GM12865 (cell line): ENCODE measurements at regions not wholly inside any gene's neighbourhood (a gene's known extent, or its start where the extent isn't known, plus 50 kb on each side); places are given as distances from the start of the nearest gene placed in this dataset.

ENCODE experiments used
- DNase-seq: peaks from one replicate; pipeline ENCODE4 v3.0.0; 2010; ENCODE audit warnings: low read depth
- H3K4me3 ChIP-seq: 2 replicates; pipeline ENCODE4 v1.5.1; 2011; ENCODE audit warnings: mild to moderate bottlenecking, low read depth, low read length, control low read depth
- CTCF ChIP-seq: IDR thresholded peaks from 2 replicates; pipeline ENCODE4 v1.5.1; 2011; ENCODE audit warnings: low read length, control low read depth, low read depth, inconsistent platforms; ENCODE audit not compliant: insufficient read depth; ENCODE audit errors: missing control alignments

GRCh38 chr6:78059171-78059570, 406.3 kb downstream of the MEI4 start:
- no peak overlapping the region for H3K4me3 ChIP-seq
- no peak for DNase-seq
- no peak for TF ChIP-seq CTCF

GRCh38 chr6:78062993-78063392, 410.2 kb downstream of the MEI4 start:
- TF ChIP-seq CTCF: no peak
- no peak overlapping the region for H3K4me3 ChIP-seq
- no peak for DNase-seq

GRCh38 chr6:78076371-78076770, 423.5 kb downstream of the MEI4 start:
- DNase-seq: no peak
- no peak overlapping the region for H3K4me3 ChIP-seq
- no peak for TF ChIP-seq CTCF

GRCh38 chr6:78089531-78089930, 436.7 kb downstream of the MEI4 start:
- no peak for DNase-seq

GRCh38 chr6:78093906-78094305, 441.1 kb downstream of the MEI4 start:
- TF ChIP-seq CTCF: no peak
- DNase-seq: no peak
- H3K4me3 ChIP-seq: no peak overlapping the region

More at GRCh38 chr6:78089531-78089930, 436.7 kb downstream of the MEI4 start:
- H3K4me3 ChIP-seq: no peak overlapping the region
- no peak for TF ChIP-seq CTCF

- no peak for TF ChIP-seq CTCF
- H3K4me3 ChIP-seq: no peak overlapping the region
- DNase-seq: no peak
Measured at GRCh38 chr6:78101387-78101786, 448.5 kb downstream of the MEI4 start.

- H3K4me3 ChIP-seq: no peak overlapping the region
- DNase-seq: no peak
- no peak for TF ChIP-seq CTCF
Measured at GRCh38 chr6:78110641-78111040, 457.8 kb downstream of the MEI4 start.
